ENCODE measurements at regions not wholly inside any gene's neighbourhood (a gene's known extent, or its start where the extent isn't known, plus 50 kb on each side); places are given as distances from the start of the nearest gene placed in this dataset.

DNA sequence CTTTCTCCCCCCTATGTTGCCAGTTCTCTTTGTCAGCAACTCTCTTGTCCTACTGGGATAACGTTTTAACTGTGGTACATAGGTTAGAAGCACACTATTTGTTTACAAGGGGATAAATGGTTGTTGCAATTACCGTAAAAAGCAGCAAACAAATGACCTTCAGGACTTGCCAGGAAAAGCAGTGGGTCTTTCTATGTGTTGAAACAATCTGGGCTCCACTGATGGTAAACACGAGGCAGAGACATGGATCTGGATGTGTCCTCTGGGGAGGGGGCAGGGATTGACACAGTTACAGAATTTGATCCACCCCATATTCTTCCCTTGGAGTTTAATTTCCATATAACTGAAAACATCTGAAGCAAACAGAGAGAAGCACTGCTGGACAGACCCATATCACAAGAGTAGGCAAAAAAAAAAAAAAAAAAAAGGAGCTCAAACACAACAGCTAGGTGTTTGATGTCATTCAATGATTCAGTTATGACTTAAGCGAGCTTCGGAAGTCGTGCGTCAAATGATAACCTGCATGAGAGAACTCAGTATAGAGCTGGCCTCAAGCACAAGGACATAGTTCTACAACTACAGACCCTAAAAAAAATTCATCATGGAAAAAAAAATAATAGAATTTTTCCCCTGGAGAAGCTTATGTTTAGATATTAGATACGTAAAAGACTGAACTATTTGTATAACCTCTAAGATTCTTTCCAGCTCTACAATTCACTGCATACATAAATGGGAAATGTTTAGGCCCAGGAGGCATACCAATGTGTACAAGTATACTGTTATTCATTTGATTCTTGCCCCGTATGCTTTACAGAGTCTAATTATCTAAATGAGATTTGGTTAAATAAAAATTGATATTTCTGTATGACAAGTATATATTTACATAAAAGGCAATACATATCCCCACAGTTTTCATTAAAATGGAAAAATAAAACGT, 127.7 kb downstream of the ALDH8A1 start:
- Histone ChIP-seq H3K4me1 (ENCODE audit: control insufficient read depth in 1 of 2, insufficient read depth in 1 of 2, low read depth in 1 of 2, low read length in 1 of 2) (no peaks in the 10 kb centered on the region), H3K27ac (no peak overlapping the region), H3K27me3 (no peaks in the 10 kb centered on the region), H3K4me3 (ENCODE audit: low read depth in 1 of 2, low read length in 1 of 2) (no peak overlapping the region), H3K36me3 (no peaks in the 10 kb centered on the region), H3K9me3 (no peaks in the 10 kb centered on the region)
- TF ChIP-seq, protein P1, sequence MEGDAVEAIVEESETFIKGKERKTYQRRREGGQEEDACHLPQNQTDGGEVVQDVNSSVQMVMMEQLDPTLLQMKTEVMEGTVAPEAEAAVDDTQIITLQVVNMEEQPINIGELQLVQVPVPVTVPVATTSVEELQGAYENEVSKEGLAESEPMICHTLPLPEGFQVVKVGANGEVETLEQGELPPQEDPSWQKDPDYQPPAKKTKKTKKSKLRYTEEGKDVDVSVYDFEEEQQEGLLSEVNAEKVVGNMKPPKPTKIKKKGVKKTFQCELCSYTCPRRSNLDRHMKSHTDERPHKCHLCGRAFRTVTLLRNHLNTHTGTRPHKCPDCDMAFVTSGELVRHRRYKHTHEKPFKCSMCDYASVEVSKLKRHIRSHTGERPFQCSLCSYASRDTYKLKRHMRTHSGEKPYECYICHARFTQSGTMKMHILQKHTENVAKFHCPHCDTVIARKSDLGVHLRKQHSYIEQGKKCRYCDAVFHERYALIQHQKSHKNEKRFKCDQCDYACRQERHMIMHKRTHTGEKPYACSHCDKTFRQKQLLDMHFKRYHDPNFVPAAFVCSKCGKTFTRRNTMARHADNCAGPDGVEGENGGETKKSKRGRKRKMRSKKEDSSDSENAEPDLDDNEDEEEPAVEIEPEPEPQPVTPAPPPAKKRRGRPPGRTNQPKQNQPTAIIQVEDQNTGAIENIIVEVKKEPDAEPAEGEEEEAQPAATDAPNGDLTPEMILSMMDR (IDR thresholded peaks at IDR 0.05), result no peak

DNA sequence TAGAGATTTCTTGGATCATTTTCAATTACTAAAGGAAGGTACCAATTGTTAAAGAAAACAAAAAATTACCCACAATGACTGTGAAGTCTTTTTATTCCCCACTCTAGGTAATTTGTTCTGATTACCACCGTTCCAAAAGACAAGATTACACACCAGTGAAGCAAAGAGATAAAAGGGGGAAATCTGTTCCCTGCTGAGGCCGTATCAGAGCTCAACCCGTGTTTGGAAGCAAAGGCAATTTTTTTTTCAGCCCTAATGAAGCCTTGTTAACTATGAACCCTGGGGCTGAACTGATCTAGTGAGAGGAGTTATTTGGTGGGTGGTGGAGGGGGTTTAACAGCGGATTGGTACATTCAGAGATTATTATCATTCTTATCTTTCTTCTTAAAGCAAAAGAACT, 128.5 kb downstream of the ALDH8A1 start:
- Histone ChIP-seq H3K36me3 (no peaks in the 10 kb centered on the region), H3K27ac (no peak overlapping the region)

DNA sequence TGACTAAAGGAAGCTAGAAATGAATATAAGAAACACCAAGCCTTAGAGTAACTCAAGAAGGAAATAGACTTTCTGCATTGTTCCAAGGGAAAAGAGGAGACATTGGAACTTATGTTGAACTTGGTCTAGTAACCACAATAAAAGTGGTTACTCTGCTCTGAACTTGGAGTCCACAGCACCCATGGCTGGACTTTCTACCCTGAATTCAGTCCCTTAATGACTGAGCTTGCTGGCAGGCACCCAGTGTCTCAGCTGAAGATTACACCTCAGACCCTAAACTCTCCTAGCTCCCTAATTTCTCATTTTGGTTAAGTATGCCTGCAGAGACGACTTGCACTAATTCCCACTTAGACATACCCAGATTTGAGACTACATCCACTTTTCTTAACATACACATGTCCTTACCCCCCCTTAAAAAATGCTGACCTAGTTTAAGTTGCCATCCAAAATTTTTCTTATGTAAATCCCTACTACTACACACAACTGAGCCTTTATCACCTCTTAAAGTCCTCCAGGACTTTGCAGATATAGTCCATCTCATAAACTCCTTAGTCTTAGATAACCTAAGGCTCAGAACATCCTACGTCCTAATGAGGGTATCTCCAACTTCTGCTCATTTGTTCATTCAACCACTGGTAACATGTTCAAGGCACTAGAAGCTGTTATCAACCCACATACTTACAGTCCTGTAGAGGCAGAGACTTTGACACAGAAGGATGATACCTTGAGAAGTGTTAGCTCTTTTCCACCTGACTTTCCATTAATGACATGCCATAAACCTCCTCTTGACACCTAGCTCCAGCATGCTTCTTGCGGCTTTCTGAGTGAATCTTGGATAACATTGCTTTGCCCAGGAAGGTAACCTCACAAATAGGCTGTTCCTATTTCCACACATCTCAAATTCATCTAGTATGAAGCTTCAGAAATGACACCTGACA, 129.8 kb downstream of the ALDH8A1 start:
- Histone ChIP-seq H3K9me3 (no peaks in the 10 kb centered on the region), H3K36me3 (no peaks in the 10 kb centered on the region), H3K27ac (no peak overlapping the region), H3K27me3 (no peaks in the 10 kb centered on the region), H3K4me1 (ENCODE audit: control insufficient read depth in 1 of 2, insufficient read depth in 1 of 2, low read depth in 1 of 2, low read length in 1 of 2) (no peaks in the 10 kb centered on the region), H3K4me3 (ENCODE audit: low read depth in 1 of 2, low read length in 1 of 2) (no peak overlapping the region)
- TF ChIP-seq, protein P1 (IDR thresholded peaks at IDR 0.05), result no peak

More for the DNA sequence above, 128.5 kb downstream of the ALDH8A1 start:
- Histone ChIP-seq H3K9me3 (no peaks in the 10 kb centered on the region), H3K4me1 (ENCODE audit: control insufficient read depth in 1 of 2, insufficient read depth in 1 of 2, low read depth in 1 of 2, low read length in 1 of 2) (no peaks in the 10 kb centered on the region), H3K4me3 (ENCODE audit: low read depth in 1 of 2, low read length in 1 of 2) (no peak overlapping the region), H3K27me3 (no peaks in the 10 kb centered on the region)
- TF ChIP-seq, protein P1 (IDR thresholded peaks at IDR 0.05), result no peak

DNA sequence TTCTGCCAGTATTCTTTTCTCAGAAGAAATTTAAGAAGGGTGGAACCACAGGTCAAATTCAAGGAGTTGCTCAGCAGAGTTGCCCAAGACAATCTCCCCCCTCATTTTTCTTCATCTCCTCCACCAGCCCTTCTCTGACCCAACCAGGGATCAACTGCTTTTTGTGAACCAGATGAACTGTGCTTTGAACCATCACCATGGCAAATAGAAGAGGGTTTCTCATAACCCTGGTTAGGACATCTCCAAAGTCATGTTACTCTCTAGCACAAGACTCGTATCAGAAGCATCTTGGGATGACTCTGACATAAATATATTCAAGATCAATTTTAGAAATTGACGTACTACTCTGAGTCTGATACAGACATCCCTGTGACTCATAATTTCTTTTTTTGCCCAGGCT, 130.7 kb downstream of the ALDH8A1 start:
- H3K4me3 ChIP-seq (ENCODE audit: low read depth in 1 of 2, low read length in 1 of 2), result no peak overlapping the region
- no peaks in the 10 kb centered on the region for H3K36me3 ChIP-seq

DNA sequence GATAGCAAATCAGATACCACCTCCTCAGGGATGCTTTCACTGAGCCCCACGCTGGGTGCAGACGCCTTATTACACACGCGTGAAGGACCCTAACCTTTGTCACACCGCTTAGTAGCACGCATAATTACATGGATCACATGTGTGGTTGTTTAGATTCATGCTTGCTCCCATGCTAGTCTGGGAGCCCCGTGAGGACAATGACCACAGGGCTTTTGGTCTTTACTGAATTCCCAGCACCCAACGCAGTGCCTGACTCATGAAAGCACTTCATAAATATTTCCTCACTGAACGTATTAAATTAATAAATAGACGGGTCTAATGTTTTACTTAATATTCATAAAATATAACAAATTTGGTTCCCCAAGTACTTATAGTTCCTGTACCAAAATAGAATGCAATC, 132.5 kb downstream of the ALDH8A1 start:
- TF ChIP-seq, protein P1 (IDR thresholded peaks at IDR 0.05), result no peak
- Histone ChIP-seq H3K4me1 (ENCODE audit: control insufficient read depth in 1 of 2, insufficient read depth in 1 of 2, low read depth in 1 of 2, low read length in 1 of 2) (no peaks in the 10 kb centered on the region), H3K9me3 (no peaks in the 10 kb centered on the region), H3K36me3 (no peaks in the 10 kb centered on the region), H3K27me3 (no peaks in the 10 kb centered on the region), H3K4me3 (ENCODE audit: low read depth in 1 of 2, low read length in 1 of 2) (no peak overlapping the region), H3K27ac (no peak overlapping the region)

More for the DNA sequence above, 130.7 kb downstream of the ALDH8A1 start:
- Histone ChIP-seq H3K9me3 (no peaks in the 10 kb centered on the region), H3K4me1 (ENCODE audit: control insufficient read depth in 1 of 2, insufficient read depth in 1 of 2, low read depth in 1 of 2, low read length in 1 of 2) (no peaks in the 10 kb centered on the region), H3K27me3 (no peaks in the 10 kb centered on the region), H3K27ac (no peak overlapping the region)
- TF ChIP-seq, protein P1 (IDR thresholded peaks at IDR 0.05), result no peak
